Suprapubic skin (tissue), 4 donors: ENCODE measurements at regions not wholly inside any gene's neighbourhood (a gene's known extent, or its start where the extent isn't known, plus 50 kb on each side); places are given as distances from the start of the nearest gene placed in this dataset.
"Not testable (repeated sequence)": the region's sequence is repeated elsewhere in the genome, so short reads cannot be mapped to it uniquely, and the experiment has no call there.

ENCODE experiments used
- DNase-seq, 2 donors: peaks; one replicate each; pipeline ENCODE4 v3.0.0-alpha.2; 2019; ENCODE audit warnings: low spot score in 2 of 2
- H3K27ac ChIP-seq: fragments of 200-600 bp; sonication (generic); one replicate; pipeline ENCODE4 v1.5.1; 2019
- H3K27me3 ChIP-seq: fragments of 200-600 bp; sonication (generic); one replicate; pipeline ENCODE4 v1.5.1; 2019
- H3K36me3 ChIP-seq: fragments of 200-600 bp; sonication (generic); one replicate; pipeline ENCODE4 v1.5.1; 2019
- H3K4me1 ChIP-seq: fragments of 200-600 bp; sonication (generic); one replicate; pipeline ENCODE4 v1.5.1; 2019
- H3K4me3 ChIP-seq: fragments of 200-600 bp; sonication (generic); one replicate; pipeline ENCODE4 v1.5.1; 2019; ENCODE audit warnings: mild to moderate bottlenecking
- H3K9me3 ChIP-seq: fragments of 200-600 bp; sonication (generic); one replicate; pipeline ENCODE4 v1.5.1; 2019
- CTCF ChIP-seq, 2 donors: fragments of 200-600 bp in 1 of 2; fragments of 450-650 bp in 1 of 2; sonication (generic) in 1 of 2; IDR thresholded peaks; one replicate each; pipeline ENCODE4 v1.5.1; 2016 to 2019; ENCODE audit warnings: antibody characterized with exemption in 2 of 2, mild to moderate bottlenecking in 1 of 2, moderate library complexity in 1 of 2
- EP300 ChIP-seq: sonication (generic); formaldehyde crosslinking; IDR thresholded peaks from one replicate; pipeline ENCODE4 v1.6.1; 2017; ENCODE audit warnings: antibody characterized with exemption
- POLR2A ChIP-seq, 2 donors: fragments of 450-650 bp; IDR thresholded peaks; one replicate each; pipeline ENCODE4 v1.6.1; 2017; ENCODE audit warnings: antibody characterized with exemption in 2 of 2, mild to moderate bottlenecking in 2 of 2, moderate library complexity in 2 of 2
- POLR2AphosphoS5 ChIP-seq, 3 donors: sonication (generic); formaldehyde crosslinking; IDR thresholded peaks; one replicate each; pipeline ENCODE4 v1.6.1; 2017; ENCODE audit warnings: antibody characterized with exemption in 3 of 3
- WGBS: methylation state at CpG from one replicate; pipeline ENCODE4 v1.1.5; 2018; 5-methylcytosine and 5-hydroxymethylcytosine counted together

GRCh38 chr13:40371531-40372125 lies 294.8 kb downstream of the FOXO1 start:
- TF ChIP-seq POLR2AphosphoS5 (IDR thresholded peaks at IDR 0.05) = no peak
- no peak for TF ChIP-seq CTCF (IDR thresholded peaks at IDR 0.05)
- TF ChIP-seq EP300 = no peak
- no peak for TF ChIP-seq POLR2A (IDR thresholded peaks at IDR 0.05)
- Histone ChIP-seq H3K36me3 (no peaks in the 10 kb centered on the region), H3K4me3 (no peak overlapping the region), H3K27me3 (no peaks in the 10 kb centered on the region), H3K4me1 (no peaks in the 10 kb centered on the region), H3K9me3 (no peaks in the 10 kb centered on the region), H3K27ac (no peak overlapping the region)
- 85% methylated on average over 7 of the region's 7 CpGs for WGBS
- DNase-seq = no peak

- H3K27ac ChIP-seq, H3K9me3 ChIP-seq, H3K36me3 ChIP-seq, H3K4me3 ChIP-seq, H3K4me1 ChIP-seq, H3K27me3 ChIP-seq, DNase-seq: not testable (repeated sequence)
- WGBS = 75% methylated on average over 6 of the region's 6 CpGs
Observed at GRCh38 chr13:40373608-40374007, 292.8 kb downstream of the FOXO1 start.

- H3K27ac ChIP-seq = no peak overlapping the region
- DNase-seq = peak in 1 of 2 donors; percentile 89
- no peaks in the 10 kb centered on the region for H3K27me3 ChIP-seq
- no peaks in the 10 kb centered on the region for H3K9me3 ChIP-seq
- H3K4me1 ChIP-seq = peaks cover 7% of the 10 kb centered on the region
- no peak for TF ChIP-seq EP300
- TF ChIP-seq POLR2AphosphoS5 (IDR thresholded peaks at IDR 0.05) = peak in 2 of 3 donors; percentile 49 to 57
- no peak for TF ChIP-seq CTCF (IDR thresholded peaks at IDR 0.05)
- no peak for TF ChIP-seq POLR2A (IDR thresholded peaks at IDR 0.05)
- H3K36me3 ChIP-seq = no peaks in the 10 kb centered on the region
- no peak overlapping the region for H3K4me3 ChIP-seq
- whole genome bisulfite sequencing = 43% methylated on average over 6 of the region's 7 CpGs
Observed at GRCh38 chr13:40375489-40376171, 290.8 kb downstream of the FOXO1 start.

- Histone ChIP-seq H3K9me3 (no peaks in the 10 kb centered on the region), H3K27ac (no peak overlapping the region), H3K4me1 (peaks cover 7% of the 10 kb centered on the region), H3K4me3 (no peak overlapping the region), H3K36me3 (no peaks in the 10 kb centered on the region), H3K27me3 (no peaks in the 10 kb centered on the region)
- DNase-seq = no peak
- 81% methylated on average over 4 of the region's 4 CpGs for WGBS
- TF ChIP-seq POLR2AphosphoS5 (IDR thresholded peaks at IDR 0.05) (no peak), CTCF (IDR thresholded peaks at IDR 0.05) (no peak), POLR2A (IDR thresholded peaks at IDR 0.05) (no peak), EP300 (no peak)
Observed at GRCh38 chr13:40376296-40376849, 290.1 kb downstream of the FOXO1 start.

GRCh38 chr13:40376867-40377535 lies 289.4 kb downstream of the FOXO1 start:
- WGBS = 47% methylated on average over 10 of the region's 10 CpGs
- DNase-seq = no peak
- TF ChIP-seq POLR2AphosphoS5 (IDR thresholded peaks at IDR 0.05) = no peak
- TF ChIP-seq CTCF (IDR thresholded peaks at IDR 0.05) = no peak
- no peak for TF ChIP-seq POLR2A (IDR thresholded peaks at IDR 0.05)
- no peak for TF ChIP-seq EP300
- H3K36me3 ChIP-seq = no peaks in the 10 kb centered on the region
- H3K27me3 ChIP-seq = no peaks in the 10 kb centered on the region
- H3K9me3 ChIP-seq = no peaks in the 10 kb centered on the region
- H3K4me3 ChIP-seq = no peak overlapping the region
- H3K4me1 ChIP-seq = peaks cover 7% of the 10 kb centered on the region
- no peak overlapping the region for H3K27ac ChIP-seq
